Glutamatergic neuron (in vitro differentiated cells): ENCODE measurements at regions not wholly inside any gene's neighbourhood (a gene's known extent, or its start where the extent isn't known, plus 50 kb on each side); places are given as distances from the start of the nearest gene placed in this dataset.

Experiments used
- DNase-seq: peaks from one replicate; pipeline ENCODE4 v3.0.0; 2022
- H3K27ac Mint-ChIP-seq: one replicate; pipeline ENCODE4 v1.8.0; 2020; ENCODE audit warnings: mild to moderate bottlenecking, mixed read lengths, inconsistent platforms; ENCODE audit not compliant: unreplicated experiment
- H3K27me3 Mint-ChIP-seq: one replicate; pipeline ENCODE4 v1.8.0; 2020; ENCODE audit warnings: mild to moderate bottlenecking, moderate library complexity, mixed read lengths, inconsistent platforms; ENCODE audit not compliant: unreplicated experiment
- H3K36me3 Mint-ChIP-seq: one replicate; pipeline ENCODE4 v1.8.0; 2020; ENCODE audit warnings: mild to moderate bottlenecking, mixed read lengths, inconsistent platforms; ENCODE audit not compliant: unreplicated experiment
- H3K4me1 Mint-ChIP-seq: one replicate; pipeline ENCODE4 v1.8.0; 2020; ENCODE audit warnings: mild to moderate bottlenecking, low read depth, mixed read lengths, inconsistent platforms; ENCODE audit not compliant: unreplicated experiment
- H3K4me3 Mint-ChIP-seq: one replicate; pipeline ENCODE4 v1.8.0; 2020; ENCODE audit warnings: mild to moderate bottlenecking, mixed read lengths, inconsistent platforms; ENCODE audit not compliant: unreplicated experiment
- H3K9me3 Mint-ChIP-seq: one replicate; pipeline ENCODE4 v1.8.0; 2020; ENCODE audit warnings: mild to moderate bottlenecking, moderate library complexity, mixed read lengths, inconsistent platforms; ENCODE audit not compliant: unreplicated experiment
- TF ChIP-seq, protein P1 (sequence below): fragments of 200-600 bp; sonication (generic); IDR thresholded peaks from one replicate; pipeline ENCODE4 v1.5.0; 2021; ENCODE audit not compliant: partially characterized antibody, unreplicated experiment

DNA sequence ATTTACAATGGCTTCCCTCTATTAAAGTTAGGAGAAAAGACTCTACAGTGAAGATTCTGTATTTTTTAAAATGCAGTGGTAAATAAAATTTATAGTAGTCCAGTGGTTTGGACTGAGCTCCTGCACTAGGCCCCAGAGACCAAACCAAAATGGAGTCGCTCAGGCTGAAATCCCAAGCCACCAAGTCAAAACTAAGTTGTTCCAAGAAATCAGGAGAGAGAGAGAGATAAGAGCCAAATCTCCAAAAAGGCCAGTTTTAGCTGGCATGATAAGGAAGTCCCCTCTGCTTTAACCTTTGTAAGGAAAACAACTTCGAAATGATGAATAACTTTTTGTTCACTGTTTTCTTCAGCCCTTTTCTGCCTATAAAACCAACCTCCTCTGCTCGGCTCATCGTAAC is 265.9 kb upstream of the KLF14 start:
- Mint-ChIP-seq H3K4me3 (no peak overlapping the region), H3K27ac (no peak overlapping the region), H3K9me3 (peaks cover 2% of the 10 kb centered on the region), H3K27me3 (peaks cover 2% of the 10 kb centered on the region), H3K4me1 (no peaks in the 10 kb centered on the region), H3K36me3 (no peaks in the 10 kb centered on the region)
- DNase-seq, result no peak
- TF ChIP-seq, protein P1, sequence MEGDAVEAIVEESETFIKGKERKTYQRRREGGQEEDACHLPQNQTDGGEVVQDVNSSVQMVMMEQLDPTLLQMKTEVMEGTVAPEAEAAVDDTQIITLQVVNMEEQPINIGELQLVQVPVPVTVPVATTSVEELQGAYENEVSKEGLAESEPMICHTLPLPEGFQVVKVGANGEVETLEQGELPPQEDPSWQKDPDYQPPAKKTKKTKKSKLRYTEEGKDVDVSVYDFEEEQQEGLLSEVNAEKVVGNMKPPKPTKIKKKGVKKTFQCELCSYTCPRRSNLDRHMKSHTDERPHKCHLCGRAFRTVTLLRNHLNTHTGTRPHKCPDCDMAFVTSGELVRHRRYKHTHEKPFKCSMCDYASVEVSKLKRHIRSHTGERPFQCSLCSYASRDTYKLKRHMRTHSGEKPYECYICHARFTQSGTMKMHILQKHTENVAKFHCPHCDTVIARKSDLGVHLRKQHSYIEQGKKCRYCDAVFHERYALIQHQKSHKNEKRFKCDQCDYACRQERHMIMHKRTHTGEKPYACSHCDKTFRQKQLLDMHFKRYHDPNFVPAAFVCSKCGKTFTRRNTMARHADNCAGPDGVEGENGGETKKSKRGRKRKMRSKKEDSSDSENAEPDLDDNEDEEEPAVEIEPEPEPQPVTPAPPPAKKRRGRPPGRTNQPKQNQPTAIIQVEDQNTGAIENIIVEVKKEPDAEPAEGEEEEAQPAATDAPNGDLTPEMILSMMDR, result no peak

DNA sequence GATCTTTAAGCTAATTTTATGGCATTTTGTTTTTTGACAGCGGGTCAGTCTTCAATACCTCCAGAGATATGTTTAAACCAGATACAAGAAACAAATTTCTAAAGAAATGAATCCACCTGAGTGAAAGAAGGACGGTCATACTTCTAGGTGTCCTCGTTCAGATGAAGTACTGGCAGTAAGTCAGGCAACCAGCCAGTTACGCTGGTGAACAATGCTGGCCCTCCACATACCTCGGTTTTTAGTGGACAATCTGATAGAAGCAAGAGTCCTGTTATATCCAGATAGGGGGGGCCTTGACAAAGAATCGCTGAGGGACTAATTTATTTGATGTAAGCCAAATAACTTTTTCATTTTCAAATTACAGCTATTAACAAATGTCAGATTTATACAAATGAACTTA is 266.4 kb upstream of the KLF14 start:
- H3K9me3 Mint-ChIP-seq, result peaks cover 2% of the 10 kb centered on the region
- H3K36me3 Mint-ChIP-seq, result no peaks in the 10 kb centered on the region
- DNase-seq, result no peak
- H3K4me1 Mint-ChIP-seq, result no peaks in the 10 kb centered on the region
- H3K27me3 Mint-ChIP-seq, result peaks cover 2% of the 10 kb centered on the region
- TF ChIP-seq, protein P1, result no peak
- no peak overlapping the region for H3K4me3 Mint-ChIP-seq
- H3K27ac Mint-ChIP-seq, result no peak overlapping the region

DNA sequence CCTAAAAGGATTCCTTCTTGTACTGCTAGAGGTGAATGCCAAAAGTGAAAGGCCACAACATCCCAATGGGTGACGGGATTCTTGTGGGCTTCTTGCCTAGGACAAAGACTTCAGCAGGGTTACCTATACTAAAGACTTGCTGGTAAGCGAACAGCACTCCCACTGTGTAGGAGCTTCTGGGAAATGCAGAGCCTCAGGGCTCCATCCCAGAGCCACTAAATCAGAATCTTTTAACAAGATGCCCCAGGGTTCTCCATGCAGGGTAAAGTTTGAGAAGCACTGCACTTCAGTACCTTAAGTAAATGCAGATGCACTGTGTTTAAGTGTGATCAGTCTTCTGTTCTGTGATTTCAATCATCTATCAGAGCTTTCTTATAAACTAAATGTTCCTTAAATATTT is 266.9 kb upstream of the KLF14 start:
- no peaks in the 10 kb centered on the region for H3K4me1 Mint-ChIP-seq
- no peak for DNase-seq

GRCh38 chr7:131002600-131002999 is 268.6 kb upstream of the KLF14 start:
- H3K9me3 Mint-ChIP-seq, result peaks cover 3% of the 10 kb centered on the region
- H3K4me3 Mint-ChIP-seq, result no peak overlapping the region
- peaks cover 2% of the 10 kb centered on the region for H3K27me3 Mint-ChIP-seq
- peaks cover 4% of the 10 kb centered on the region for H3K4me1 Mint-ChIP-seq
- no peaks in the 10 kb centered on the region for H3K36me3 Mint-ChIP-seq
- DNase-seq, result no peak
- H3K27ac Mint-ChIP-seq, result no peak overlapping the region
- TF ChIP-seq, protein P1, result no peak

More for the DNA sequence above, 266.9 kb upstream of the KLF14 start:
- Mint-ChIP-seq H3K36me3 (no peaks in the 10 kb centered on the region), H3K4me3 (no peak overlapping the region), H3K27me3 (peaks cover 2% of the 10 kb centered on the region), H3K9me3 (peaks cover 2% of the 10 kb centered on the region), H3K27ac (no peak overlapping the region)
- TF ChIP-seq, protein P1, result no peak

GRCh38 chr7:131003634-131004033 is 269.6 kb upstream of the KLF14 start:
- Mint-ChIP-seq H3K27me3 (peaks cover 2% of the 10 kb centered on the region), H3K9me3 (peaks cover 3% of the 10 kb centered on the region), H3K27ac (no peak overlapping the region), H3K36me3 (no peaks in the 10 kb centered on the region), H3K4me3 (no peak overlapping the region), H3K4me1 (peaks cover 4% of the 10 kb centered on the region)
- TF ChIP-seq, protein P1, result no peak
- no peak for DNase-seq
